IPS-NIHi7 (cell line): ENCODE measurements at regions not wholly inside any gene's neighbourhood (a gene's known extent, or its start where the extent isn't known, plus 50 kb on each side); places are given as distances from the start of the nearest gene placed in this dataset.

Experiments
- DNase-seq: peaks from one replicate; pipeline ENCODE4 v3.0.0; 2012; ENCODE audit warnings: mixed read lengths; ENCODE audit errors: extremely low spot score

GRCh38 chr18:38350141-38350540 lies 784.5 kb upstream of the CELF4 start:
- no peak for DNase-seq

GRCh38 chr18:38330573-38330972 lies 765.0 kb upstream of the CELF4 start:
- DNase-seq, result no peak

GRCh38 chr18:38329145-38329544 lies 763.5 kb upstream of the CELF4 start:
- DNase-seq, result no peak

GRCh38 chr18:38322206-38322605 lies 756.6 kb upstream of the CELF4 start:
- no peak for DNase-seq

- no peak for DNase-seq
Observed at GRCh38 chr18:38321262-38321661, 755.7 kb upstream of the CELF4 start.

GRCh38 chr18:38318416-38318815 lies 752.8 kb upstream of the CELF4 start:
- no peak for DNase-seq

GRCh38 chr18:38313831-38314230 lies 748.2 kb upstream of the CELF4 start:
- no peak for DNase-seq

GRCh38 chr18:38312532-38312931 lies 746.9 kb upstream of the CELF4 start:
- DNase-seq, result no peak

- DNase-seq, result no peak
Observed at GRCh38 chr18:38310936-38311335, 745.3 kb upstream of the CELF4 start.

GRCh38 chr18:38307914-38308313 lies 742.3 kb upstream of the CELF4 start:
- DNase-seq, result no peak

GRCh38 chr18:38305961-38306360 lies 740.4 kb upstream of the CELF4 start:
- no peak for DNase-seq

- DNase-seq, result no peak
Observed at GRCh38 chr18:38301621-38302020, 736.0 kb upstream of the CELF4 start.

GRCh38 chr18:38297910-38298309 lies 732.3 kb upstream of the CELF4 start:
- DNase-seq, result no peak

- DNase-seq, result no peak
Observed at GRCh38 chr18:38290229-38290628, 724.6 kb upstream of the CELF4 start.

- DNase-seq, result no peak
Observed at GRCh38 chr18:38284972-38285371, 719.4 kb upstream of the CELF4 start.

GRCh38 chr18:38263066-38263465 lies 697.5 kb upstream of the CELF4 start:
- DNase-seq, result no peak

- DNase-seq, result no peak
Observed at GRCh38 chr18:38262661-38263060, 697.1 kb upstream of the CELF4 start.

GRCh38 chr18:38257661-38258060 lies 692.1 kb upstream of the CELF4 start:
- DNase-seq, result no peak

- DNase-seq, result no peak
Observed at GRCh38 chr18:38256366-38256765, 690.8 kb upstream of the CELF4 start.

GRCh38 chr18:38250971-38251370 lies 685.4 kb upstream of the CELF4 start:
- DNase-seq, result no peak

- no peak for DNase-seq
Observed at GRCh38 chr18:38244480-38244879, 678.9 kb upstream of the CELF4 start.

GRCh38 chr18:38243291-38243690 lies 677.7 kb upstream of the CELF4 start:
- no peak for DNase-seq

- no peak for DNase-seq
Observed at GRCh38 chr18:38241736-38242135, 676.1 kb upstream of the CELF4 start.

- no peak for DNase-seq
Observed at GRCh38 chr18:38241216-38241615, 675.6 kb upstream of the CELF4 start.

- DNase-seq, result no peak
Observed at GRCh38 chr18:38239606-38240005, 674.0 kb upstream of the CELF4 start.
